ENCODE measurements at regions not wholly inside any gene's neighbourhood (a gene's known extent, or its start where the extent isn't known, plus 50 kb on each side); places are given as distances from the start of the nearest gene placed in this dataset.

- TF ChIP-seq POLR2AphosphoS5 (IDR thresholded peaks at IDR 0.05) (no peak), EP300 (IDR thresholded peaks at IDR 0.05; ENCODE audit: low read depth) (no peak), CTCF (IDR thresholded peaks at IDR 0.05) (no peak), POLR2A (IDR thresholded peaks at IDR 0.05) (no peak)
Measured at GRCh38 chr3:118772547-118773011, 262.1 kb downstream of the IGSF11 start.

Measured in transverse colon (tissue), 4 donors.